Stomach (tissue), 8 donors: ENCODE measurements at regions not wholly inside any gene's neighbourhood (a gene's known extent, or its start where the extent isn't known, plus 50 kb on each side); places are given as distances from the start of the nearest gene placed in this dataset.
"Not testable (repeated sequence)": the region's sequence is repeated elsewhere in the genome, so short reads cannot be mapped to it uniquely, and the experiment has no call there.

Experiments used
- DNase-seq, 2 donors: peaks; one replicate each; pipeline versions ENCODE4 v3.0.0 to v3.0.0-alpha.2; 2013 to 2019
- H3K27ac ChIP-seq, 5 donors: fragments of 200-600 bp in 4 of 5; sonication (generic) in 4 of 5; one replicate each; pipeline ENCODE4 v1.5.1; 2013 to 2019; ENCODE audit warnings: mild to moderate bottlenecking in 1 of 5, moderate library complexity in 1 of 5
- H3K27me3 ChIP-seq, 3 donors: fragments of 200-600 bp; sonication (generic); one replicate each; pipeline ENCODE4 v1.5.1; 2017 to 2019; ENCODE audit warnings: mixed run types in 1 of 3
- H3K36me3 ChIP-seq, 4 donors: fragments of 200-600 bp; sonication (generic); 1 replicate in 3 of 4; 2 replicates in 1 of 4; pipeline ENCODE4 v1.5.1; 2016 to 2019
- H3K4me1 ChIP-seq, 4 donors: fragments of 200-600 bp; sonication (generic); one replicate each; pipeline ENCODE4 v1.5.1; 2016 to 2019
- H3K4me3 ChIP-seq, 4 donors: fragments of 200-600 bp; sonication (generic) in 3 of 4; one replicate each; pipeline ENCODE4 v1.5.1; 2016 to 2019; ENCODE audit warnings: mild to moderate bottlenecking in 1 of 4
- H3K9me3 ChIP-seq, 4 donors: fragments of 200-600 bp; sonication (generic); one replicate each; pipeline ENCODE4 v1.5.1; 2016 to 2019
- CTCF ChIP-seq, 7 experiments: fragments of 450-650 bp in 4 of 7; fragments of 200-600 bp in 3 of 7; sonication (generic) in 3 of 7; IDR thresholded peaks; one replicate each; pipeline ENCODE4 v1.5.1; 2016 to 2019; ENCODE audit warnings: antibody characterized with exemption in 7 of 7, control low read depth in 2 of 7, mild to moderate bottlenecking in 1 of 7
- EP300 ChIP-seq: sonication (generic); formaldehyde crosslinking; IDR thresholded peaks from one replicate; pipeline ENCODE4 v1.6.1; 2017; ENCODE audit warnings: antibody characterized with exemption
- POLR2A ChIP-seq, 4 donors: fragments of 450-650 bp; IDR thresholded peaks; one replicate each; pipeline ENCODE4 v1.6.1; 2016; ENCODE audit warnings: antibody characterized with exemption in 4 of 4, control low read depth in 2 of 4, mild to moderate bottlenecking in 1 of 4, moderate library complexity in 1 of 4
- POLR2AphosphoS5 ChIP-seq, 3 donors: sonication (generic); formaldehyde crosslinking; IDR thresholded peaks; one replicate each; pipeline ENCODE4 v1.6.1; 2016; ENCODE audit warnings: antibody characterized with exemption in 3 of 3
- WGBS, 5 donors: extraction: QIAGEN DNeasy Blood & Tissue Kit in 3 of 5; methylation state at CpG; one replicate each; pipeline versions ENCODE4 v1.1.5 to v1.1.7; 2013 to 2018; 5-methylcytosine and 5-hydroxymethylcytosine counted together
- intact Hi-C: fragments of 100-400 bp; cut with DNase I; formaldehyde crosslinking; loops from one replicate; pipeline ENCODE4 v1.15.1; 2023; ENCODE audit warnings: low total_unique reads
- donor health status: healthy with polysubstance abuse.
- donor health status: Bipolar disorder and iron deficiency.
- donor health status: healthy.

- no peaks in the 10 kb centered on the region for H3K27me3 ChIP-seq
- 81 to 89% (median 84%) methylated on average over 2 of the region's 2 CpGs for WGBS, 5 donors
- no peaks in the 10 kb centered on the region for H3K36me3 ChIP-seq
- no peak for DNase-seq
- no peak for TF ChIP-seq EP300
- no peak overlapping the region for H3K4me3 ChIP-seq
- no peaks in the 10 kb centered on the region for H3K4me1 ChIP-seq
- no peak overlapping the region for H3K27ac ChIP-seq
- H3K9me3 ChIP-seq: no peaks in the 10 kb centered on the region
- intact Hi-C loops: no loop called here
Observed at GRCh38 chr7:106582365-106582764, 78.6 kb downstream of the CCDC71L start.

DNA sequence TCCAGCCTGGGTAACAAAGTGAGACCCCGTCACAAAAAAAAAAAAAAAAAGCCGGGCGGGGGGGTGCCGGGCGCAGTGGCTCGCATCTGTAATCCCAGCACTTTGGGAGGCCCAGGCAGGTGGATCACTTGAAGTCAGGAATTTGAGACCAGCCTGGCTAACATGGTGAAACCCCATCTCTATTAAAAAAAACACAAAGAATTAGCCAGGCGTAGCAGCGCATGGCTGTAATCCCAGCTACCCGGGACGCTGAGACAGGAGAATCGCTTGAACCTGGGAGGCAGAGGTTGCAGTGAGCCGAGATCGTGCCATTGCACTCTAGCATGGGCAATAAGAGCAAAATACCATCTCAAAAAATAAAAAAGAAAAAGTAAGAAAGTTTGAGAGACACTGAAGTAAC lies 81.9 kb downstream of the CCDC71L start:
- H3K4me3 ChIP-seq, H3K36me3 ChIP-seq, intact Hi-C loops, DNase-seq, H3K9me3 ChIP-seq, H3K27me3 ChIP-seq, H3K4me1 ChIP-seq: not testable (repeated sequence)
- WGBS, 5 donors: 89 to 95% (median 90%) methylated on average over 12 to 13 of the region's 13 CpGs
- H3K27ac ChIP-seq: peak overlapping the region in 1 of 5 donors; percentile 43

GRCh38 chr7:106575138-106575823 lies 85.7 kb downstream of the CCDC71L start:
- H3K27me3 ChIP-seq: no peaks in the 10 kb centered on the region
- H3K4me3 ChIP-seq: no peak overlapping the region
- TF ChIP-seq POLR2A (IDR thresholded peaks at IDR 0.05): no peak
- TF ChIP-seq CTCF (IDR thresholded peaks at IDR 0.05): no peak
- no peak for TF ChIP-seq POLR2AphosphoS5 (IDR thresholded peaks at IDR 0.05)
- no peak for TF ChIP-seq EP300
- WGBS, 5 donors: 71 to 86% (median 75%) methylated on average over 6 of the region's 6 CpGs
- intact Hi-C loops: no loop called here
- H3K27ac ChIP-seq: no peak overlapping the region
- no peaks in the 10 kb centered on the region for H3K4me1 ChIP-seq
- no peaks in the 10 kb centered on the region for H3K36me3 ChIP-seq
- DNase-seq: no peak
- H3K9me3 ChIP-seq: no peaks in the 10 kb centered on the region

- DNase-seq: no peak
- H3K36me3 ChIP-seq: no peaks in the 10 kb centered on the region
- no peaks in the 10 kb centered on the region for H3K27me3 ChIP-seq
- peaks cover 0 to 6% (median 5%) of the 10 kb centered on the region in 4 donors for H3K4me1 ChIP-seq
- no peak overlapping the region for H3K27ac ChIP-seq
- 44 to 61% (median 47%) methylated on average over 3 of the region's 3 CpGs for WGBS, 5 donors
- H3K4me3 ChIP-seq: no peak overlapping the region
- TF ChIP-seq EP300: no peak
- intact Hi-C loops: no loop called here
- H3K9me3 ChIP-seq: no peaks in the 10 kb centered on the region
Observed at GRCh38 chr7:106573738-106574137, 87.2 kb downstream of the CCDC71L start.

- DNase-seq: no peak
- Histone ChIP-seq H3K9me3 (no peaks in the 10 kb centered on the region), H3K27me3 (no peaks in the 10 kb centered on the region), H3K4me3 (no peak overlapping the region), H3K27ac (no peak overlapping the region), H3K36me3 (no peaks in the 10 kb centered on the region), H3K4me1 (peaks cover 0 to 11% (median 9%) of the 10 kb centered on the region in 4 donors)
- TF ChIP-seq POLR2A (IDR thresholded peaks at IDR 0.05) (no peak), POLR2AphosphoS5 (IDR thresholded peaks at IDR 0.05) (no peak), CTCF (IDR thresholded peaks at IDR 0.05) (no peak), EP300 (no peak)
- WGBS, 5 donors: 50 to 76% (median 68%) methylated on average over 1 of the region's 1 CpG
- intact Hi-C loops: no loop called here
Observed at GRCh38 chr7:106573125-106573663, 87.8 kb downstream of the CCDC71L start.

- WGBS, 5 donors: 68 to 80% (median 77%) methylated on average over 3 of the region's 3 CpGs
- intact Hi-C loops: no loop called here
Observed at GRCh38 chr7:106572394-106573124, 88.4 kb downstream of the CCDC71L start.

More at GRCh38 chr7:106572394-106573124, 88.4 kb downstream of the CCDC71L start:
- H3K4me3 ChIP-seq: no peak overlapping the region
- no peaks in the 10 kb centered on the region for H3K9me3 ChIP-seq
- H3K4me1 ChIP-seq: peaks cover 0 to 13% (median 10%) of the 10 kb centered on the region in 4 donors
- TF ChIP-seq EP300 (no peak), CTCF (IDR thresholded peaks at IDR 0.05) (no peak), POLR2A (IDR thresholded peaks at IDR 0.05) (no peak), POLR2AphosphoS5 (IDR thresholded peaks at IDR 0.05) (no peak)
- H3K27me3 ChIP-seq: no peaks in the 10 kb centered on the region
- no peaks in the 10 kb centered on the region for H3K36me3 ChIP-seq
- no peak for DNase-seq
- no peak overlapping the region for H3K27ac ChIP-seq
